ENCODE measurements at regions not wholly inside any gene's neighbourhood (a gene's known extent, or its start where the extent isn't known, plus 50 kb on each side); places are given as distances from the start of the nearest gene placed in this dataset.

DNA sequence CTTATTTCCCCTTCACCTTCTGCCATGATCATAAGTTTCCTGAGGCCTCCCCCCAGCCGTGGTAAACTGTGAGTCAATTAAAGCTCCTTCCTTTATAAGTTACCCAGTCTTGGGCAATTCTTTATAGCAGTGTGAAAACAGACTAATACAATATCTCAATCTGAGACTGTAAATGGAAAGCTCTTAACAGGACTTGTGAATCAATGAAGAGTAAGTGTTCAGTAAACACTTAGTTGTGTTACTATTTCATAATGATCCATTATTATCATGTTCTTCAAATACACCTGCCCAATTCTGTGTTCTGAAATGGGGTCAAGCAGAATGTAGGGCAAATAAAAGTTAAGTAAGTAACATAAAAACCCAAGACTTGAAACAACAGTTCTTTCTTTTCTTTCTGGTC is 266.2 kb downstream of the TENT5A start:
- TF ChIP-seq, protein P1, sequence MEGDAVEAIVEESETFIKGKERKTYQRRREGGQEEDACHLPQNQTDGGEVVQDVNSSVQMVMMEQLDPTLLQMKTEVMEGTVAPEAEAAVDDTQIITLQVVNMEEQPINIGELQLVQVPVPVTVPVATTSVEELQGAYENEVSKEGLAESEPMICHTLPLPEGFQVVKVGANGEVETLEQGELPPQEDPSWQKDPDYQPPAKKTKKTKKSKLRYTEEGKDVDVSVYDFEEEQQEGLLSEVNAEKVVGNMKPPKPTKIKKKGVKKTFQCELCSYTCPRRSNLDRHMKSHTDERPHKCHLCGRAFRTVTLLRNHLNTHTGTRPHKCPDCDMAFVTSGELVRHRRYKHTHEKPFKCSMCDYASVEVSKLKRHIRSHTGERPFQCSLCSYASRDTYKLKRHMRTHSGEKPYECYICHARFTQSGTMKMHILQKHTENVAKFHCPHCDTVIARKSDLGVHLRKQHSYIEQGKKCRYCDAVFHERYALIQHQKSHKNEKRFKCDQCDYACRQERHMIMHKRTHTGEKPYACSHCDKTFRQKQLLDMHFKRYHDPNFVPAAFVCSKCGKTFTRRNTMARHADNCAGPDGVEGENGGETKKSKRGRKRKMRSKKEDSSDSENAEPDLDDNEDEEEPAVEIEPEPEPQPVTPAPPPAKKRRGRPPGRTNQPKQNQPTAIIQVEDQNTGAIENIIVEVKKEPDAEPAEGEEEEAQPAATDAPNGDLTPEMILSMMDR (IDR thresholded peaks at IDR 0.05), result no peak
- TF ChIP-seq POLR2A (IDR thresholded peaks at IDR 0.05) (no peak), EP300 (IDR thresholded peaks at IDR 0.05) (no peak), POLR2AphosphoS5 (IDR thresholded peaks at IDR 0.05) (no peak)

Measured in stomach (tissue), 4 donors.